Stimulated activated naive CD8-positive, alpha-beta T cell treated with anti-CD3 and anti-CD28 coated beads, Interleukin-15, amount 100 ng/mL, for 72 hours (primary cell): ENCODE measurements at regions not wholly inside any gene's neighbourhood (a gene's known extent, or its start where the extent isn't known, plus 50 kb on each side); places are given as distances from the start of the nearest gene placed in this dataset.

Source experiments
- ATAC-seq: fragments of 150-1000 bp; cut with Tn5 transposase; 2 replicates; pipeline ENCODE4 v1.10.0; 2021; ENCODE audit warnings: mild to moderate bottlenecking, moderate library complexity
- DNase-seq, 2 donors: peaks; one replicate each; pipeline ENCODE4 v3.0.0; 2021 to 2022
- H3K27ac Mint-ChIP-seq, 2 donors: one replicate each; pipeline ENCODE4 v1.8.0; 2022; ENCODE audit warnings: mild to moderate bottlenecking in 2 of 2, mixed read lengths in 2 of 2, moderate library complexity in 2 of 2
- H3K27me3 Mint-ChIP-seq: one replicate; pipeline ENCODE4 v1.8.0; 2022; ENCODE audit warnings: mixed read lengths
- H3K4me1 Mint-ChIP-seq: one replicate; pipeline ENCODE4 v1.8.0; 2022; ENCODE audit warnings: mild to moderate bottlenecking, mixed read lengths
- H3K4me3 Mint-ChIP-seq, 2 donors: one replicate each; pipeline ENCODE4 v1.8.0; 2022; ENCODE audit warnings: mild to moderate bottlenecking in 2 of 2, mixed read lengths in 2 of 2, moderate library complexity in 1 of 2
- H3K9me3 Mint-ChIP-seq, 2 donors: one replicate each; pipeline ENCODE4 v1.8.0; 2022; ENCODE audit warnings: mixed read lengths in 2 of 2

GRCh38 chr7:35546691-35547429 lies 148.1 kb downstream of the HERPUD2 start:
- no peaks in the 10 kb centered on the region for H3K27me3 Mint-ChIP-seq
- H3K4me3 Mint-ChIP-seq: no peak overlapping the region

GRCh38 chr7:35545831-35546230 lies 149.1 kb downstream of the HERPUD2 start:
- H3K27ac Mint-ChIP-seq: no peak overlapping the region
- DNase-seq: no peak
- no peaks in the 10 kb centered on the region for H3K9me3 Mint-ChIP-seq
- no peak overlapping the region for H3K4me3 Mint-ChIP-seq
- H3K27me3 Mint-ChIP-seq: no peaks in the 10 kb centered on the region
- ATAC-seq: no peak
- H3K4me1 Mint-ChIP-seq: no peaks in the 10 kb centered on the region

More at GRCh38 chr7:35546691-35547429, 148.1 kb downstream of the HERPUD2 start:
- H3K4me1 Mint-ChIP-seq: no peaks in the 10 kb centered on the region
- ATAC-seq (no peak), DNase-seq (no peak)
- no peak overlapping the region for H3K27ac Mint-ChIP-seq
- no peaks in the 10 kb centered on the region for H3K9me3 Mint-ChIP-seq

- H3K27me3 Mint-ChIP-seq: peaks cover under 1% of the 10 kb centered on the region
- ATAC-seq: no peak
Observed at GRCh38 chr7:35544028-35544742, 150.8 kb downstream of the HERPUD2 start.

GRCh38 chr7:35537067-35538023 lies 157.6 kb downstream of the HERPUD2 start:
- Mint-ChIP-seq H3K27ac (no peak overlapping the region), H3K4me3 (peak overlapping the region; percentile 63 to 68), H3K4me1 (peaks cover 9% of the 10 kb centered on the region), H3K9me3 (no peaks in the 10 kb centered on the region), H3K27me3 (peaks cover 25% of the 10 kb centered on the region)
- peak; percentile 79 to 81 for DNase-seq
- peak; percentile 94 for ATAC-seq

More at GRCh38 chr7:35544028-35544742, 150.8 kb downstream of the HERPUD2 start:
- DNase-seq: no peak
- Mint-ChIP-seq H3K27ac (no peak overlapping the region), H3K4me3 (no peak overlapping the region), H3K4me1 (no peaks in the 10 kb centered on the region), H3K9me3 (no peaks in the 10 kb centered on the region)

GRCh38 chr7:35536396-35536826 lies 158.5 kb downstream of the HERPUD2 start:
- Mint-ChIP-seq H3K9me3 (no peaks in the 10 kb centered on the region), H3K27me3 (peaks cover 25% of the 10 kb centered on the region), H3K4me1 (peaks cover 9% of the 10 kb centered on the region), H3K27ac (no peak overlapping the region), H3K4me3 (no peak overlapping the region)
- ATAC-seq (no peak), DNase-seq (no peak)

GRCh38 chr7:35533902-35534301 lies 161.0 kb downstream of the HERPUD2 start:
- ATAC-seq (no peak), DNase-seq (no peak)
- Mint-ChIP-seq H3K4me3 (no peak overlapping the region), H3K9me3 (no peaks in the 10 kb centered on the region), H3K27ac (no peak overlapping the region), H3K4me1 (peaks cover 9% of the 10 kb centered on the region), H3K27me3 (peaks cover 22% of the 10 kb centered on the region)

GRCh38 chr7:35530124-35531109 lies 164.5 kb downstream of the HERPUD2 start:
- Mint-ChIP-seq H3K27me3 (peaks cover 19% of the 10 kb centered on the region), H3K4me3 (no peak overlapping the region)
- ATAC-seq: peak; percentile 6

GRCh38 chr7:35529713-35530112 lies 165.2 kb downstream of the HERPUD2 start:
- Mint-ChIP-seq H3K4me1 (no peaks in the 10 kb centered on the region), H3K27me3 (peaks cover 19% of the 10 kb centered on the region), H3K9me3 (no peaks in the 10 kb centered on the region), H3K27ac (no peak overlapping the region), H3K4me3 (no peak overlapping the region)
- no peak for DNase-seq
- no peak for ATAC-seq

More at GRCh38 chr7:35530124-35531109, 164.5 kb downstream of the HERPUD2 start:
- no peak for DNase-seq
- H3K4me1 Mint-ChIP-seq: no peaks in the 10 kb centered on the region
- H3K9me3 Mint-ChIP-seq: no peaks in the 10 kb centered on the region
- H3K27ac Mint-ChIP-seq: peak overlapping the region in 1 of 2 donors; percentile 75

- peaks cover 27% of the 10 kb centered on the region for H3K27me3 Mint-ChIP-seq
- H3K27ac Mint-ChIP-seq: no peak overlapping the region
- H3K4me1 Mint-ChIP-seq: no peaks in the 10 kb centered on the region
- H3K4me3 Mint-ChIP-seq: no peak overlapping the region
- no peak for ATAC-seq
- no peaks in the 10 kb centered on the region for H3K9me3 Mint-ChIP-seq
- no peak for DNase-seq
Observed at GRCh38 chr7:35528381-35528977, 166.5 kb downstream of the HERPUD2 start.

GRCh38 chr7:35526645-35527044 lies 168.3 kb downstream of the HERPUD2 start:
- peaks cover 33% of the 10 kb centered on the region for H3K27me3 Mint-ChIP-seq
- no peak for ATAC-seq
- DNase-seq: no peak
- no peak overlapping the region for H3K4me3 Mint-ChIP-seq
- H3K4me1 Mint-ChIP-seq: no peaks in the 10 kb centered on the region
- no peak overlapping the region for H3K27ac Mint-ChIP-seq
- H3K9me3 Mint-ChIP-seq: no peaks in the 10 kb centered on the region

GRCh38 chr7:35524112-35524804 lies 170.7 kb downstream of the HERPUD2 start:
- Mint-ChIP-seq H3K27me3 (peaks cover 46% of the 10 kb centered on the region), H3K4me3 (no peak overlapping the region), H3K4me1 (peaks cover 7% of the 10 kb centered on the region), H3K27ac (no peak overlapping the region), H3K9me3 (no peaks in the 10 kb centered on the region)
- peak; percentile 12 for ATAC-seq
- DNase-seq: no peak

GRCh38 chr7:35523292-35523691 lies 171.6 kb downstream of the HERPUD2 start:
- H3K4me1 Mint-ChIP-seq: peaks cover 7% of the 10 kb centered on the region
- no peak overlapping the region for H3K4me3 Mint-ChIP-seq
- H3K9me3 Mint-ChIP-seq: no peaks in the 10 kb centered on the region
- no peak for DNase-seq
- ATAC-seq: no peak
- H3K27me3 Mint-ChIP-seq: peaks cover 46% of the 10 kb centered on the region
- H3K27ac Mint-ChIP-seq: no peak overlapping the region

GRCh38 chr7:35522697-35523096 lies 172.2 kb downstream of the HERPUD2 start:
- H3K4me3 Mint-ChIP-seq: no peak overlapping the region
- no peak for DNase-seq
- ATAC-seq: no peak
- peaks cover 7% of the 10 kb centered on the region for H3K4me1 Mint-ChIP-seq
- H3K9me3 Mint-ChIP-seq: no peaks in the 10 kb centered on the region
- peaks cover 40% of the 10 kb centered on the region for H3K27me3 Mint-ChIP-seq
- no peak overlapping the region for H3K27ac Mint-ChIP-seq

GRCh38 chr7:35521941-35522340 lies 173.0 kb downstream of the HERPUD2 start:
- ATAC-seq (no peak), DNase-seq (no peak)
- H3K27me3 Mint-ChIP-seq: peaks cover 34% of the 10 kb centered on the region
- H3K27ac Mint-ChIP-seq: no peak overlapping the region
- no peaks in the 10 kb centered on the region for H3K9me3 Mint-ChIP-seq
- H3K4me1 Mint-ChIP-seq: peaks cover 7% of the 10 kb centered on the region
- no peak overlapping the region for H3K4me3 Mint-ChIP-seq
